HEK293T (cell line): ENCODE measurements at regions not wholly inside any gene's neighbourhood (a gene's known extent, or its start where the extent isn't known, plus 50 kb on each side); places are given as distances from the start of the nearest gene placed in this dataset.

Experiments
- CTCF ChIA-PET: fragments of 350-600 bp; formaldehyde crosslinking; extraction: SDS; loops from one replicate; lab custom pipeline; 2021; ENCODE audit warnings: antibody characterized with exemption, inconsistent platforms; lab: Yijun Ruan, JAX
- POLR2A ChIA-PET: fragments of 350-600 bp; formaldehyde crosslinking; extraction: SDS; loops from one replicate; lab custom pipeline; 2020; ENCODE audit warnings: antibody characterized with exemption, inconsistent platforms; lab: Yijun Ruan, JAX
- DNase-seq: peaks from one replicate; pipeline ENCODE4 v3.0.0; 2012; ENCODE audit warnings: mixed read lengths; ENCODE audit errors: extremely low spot score
- ARNT ChIP-seq: fragments of 450-650 bp; IDR thresholded peaks from 2 replicates; pipeline ENCODE4 v1.6.1; 2017; ENCODE audit warnings: mild to moderate bottlenecking
- BHLHE40 ChIP-seq: fragments of 450-650 bp; IDR thresholded peaks from 2 replicates; pipeline ENCODE4 v1.6.1; 2016; ENCODE audit warnings: mild to moderate bottlenecking, moderate library complexity, borderline replicate concordance
- CTBP1 ChIP-seq: fragments of 450-650 bp; IDR thresholded peaks from 2 replicates; pipeline ENCODE4 v1.6.1; 2016; ENCODE audit warnings: borderline replicate concordance
- ELF4 ChIP-seq: fragments of 450-650 bp; IDR thresholded peaks from 2 replicates; pipeline ENCODE4 v1.6.1; 2017; ENCODE audit warnings: antibody characterized with exemption
- FOXA1 ChIP-seq: fragments of 450-650 bp; IDR thresholded peaks from 2 replicates; pipeline ENCODE4 v1.6.1; 2016; ENCODE audit warnings: mild to moderate bottlenecking
- FOXK2 ChIP-seq: fragments of 450-650 bp; IDR thresholded peaks from 2 replicates; pipeline ENCODE4 v1.6.1; 2016; ENCODE audit warnings: mild to moderate bottlenecking
- FOXM1 ChIP-seq: fragments of 450-650 bp; IDR thresholded peaks from 2 replicates; pipeline ENCODE4 v1.6.1; 2017; ENCODE audit warnings: mild to moderate bottlenecking, borderline replicate concordance
- HDGF ChIP-seq: fragments of 450-650 bp; IDR thresholded peaks from 2 replicates; pipeline ENCODE4 v1.6.1; 2017; ENCODE audit warnings: antibody characterized with exemption, borderline replicate concordance
- L3MBTL2 ChIP-seq: fragments of 450-650 bp; conservative IDR thresholded peaks from 2 replicates; pipeline ENCODE4 v1.6.1; 2016; ENCODE audit warnings: mild to moderate bottlenecking
- LEF1 ChIP-seq: fragments of 450-650 bp; IDR thresholded peaks from 2 replicates; pipeline ENCODE4 v1.6.1; 2017; ENCODE audit warnings: mild to moderate bottlenecking, borderline replicate concordance
- NFRKB ChIP-seq: fragments of 450-650 bp; IDR thresholded peaks from 2 replicates; pipeline ENCODE4 v1.6.1; 2016; ENCODE audit warnings: mild to moderate bottlenecking, moderate library complexity
- PKNOX1 ChIP-seq: fragments of 450-650 bp; IDR thresholded peaks from 2 replicates; pipeline ENCODE4 v1.6.1; 2016
- SP1 ChIP-seq: fragments of 450-650 bp; IDR thresholded peaks from 2 replicates; pipeline ENCODE4 v1.6.1; 2017
- SUZ12 ChIP-seq: fragments of 450-650 bp; IDR thresholded peaks from 2 replicates; pipeline ENCODE4 v1.6.1; 2016; ENCODE audit warnings: mild to moderate bottlenecking
- TARDBP ChIP-seq: fragments of 450-650 bp; IDR thresholded peaks from 2 replicates; pipeline ENCODE4 v1.6.1; 2016
- ZNF384 ChIP-seq: fragments of 450-650 bp; IDR thresholded peaks from 2 replicates; pipeline ENCODE4 v1.6.1; 2016

GRCh38 chr16:72406390-72406789 lies 234.4 kb upstream of the PMFBP1 start:
- POLR2A ChIA-PET, result no interaction called here
- CTCF ChIA-PET, result no interaction called here
- TF ChIP-seq PKNOX1, result no peak
- TF ChIP-seq L3MBTL2, result no peak
- no peak for TF ChIP-seq ZNF384
- TF ChIP-seq LEF1, result no peak
- no peak for TF ChIP-seq FOXK2
- no peak for TF ChIP-seq HDGF
- TF ChIP-seq FOXM1, result no peak
- TF ChIP-seq NFRKB, result no peak
- no peak for TF ChIP-seq BHLHE40
- DNase-seq, result no peak

GRCh38 chr16:72404299-72404698 lies 232.3 kb upstream of the PMFBP1 start:
- TF ChIP-seq FOXA1 (no peak), NFRKB (no peak), ARNT (no peak), ELF4 (no peak), ZNF384 (no peak), TARDBP (no peak), L3MBTL2 (no peak), PKNOX1 (no peak), BHLHE40 (no peak)
- ChIA-PET POLR2A (no interaction called here), CTCF (no interaction called here)
- DNase-seq, result no peak

GRCh38 chr16:72401084-72401361 lies 229.1 kb upstream of the PMFBP1 start:
- ChIA-PET POLR2A (no interaction called here), CTCF (interaction anchor here (0.6 to 1.5 kb wide), 2 partner anchors 54 to 66 kb away, joined by 3 to 6 read pairs; no protein-coding TSS in a partner anchor)
- TF ChIP-seq SP1 (no peak), TARDBP (no peak), BHLHE40 (no peak), NFRKB (no peak), ARNT (no peak), CTBP1 (no peak), FOXK2 (no peak), SUZ12 (no peak), HDGF (no peak)
- no peak for DNase-seq

- TF ChIP-seq FOXK2 (no peak), FOXM1 (no peak), ARNT (no peak), ELF4 (no peak), ZNF384 (no peak), CTBP1 (no peak), PKNOX1 (no peak), SP1 (no peak), FOXA1 (no peak), NFRKB (no peak), LEF1 (no peak), L3MBTL2 (no peak)
- POLR2A ChIA-PET, result no interaction called here
- DNase-seq, result peak; percentile 58
- CTCF ChIA-PET, result interaction anchor here (0.6 to 1.5 kb wide), 4 partner anchors 9 to 1992 kb away, joined by 3 to 6 read pairs (median 4); no protein-coding TSS in a partner anchor
Observed at GRCh38 chr16:72400257-72401083, 228.5 kb upstream of the PMFBP1 start.

- TF ChIP-seq ARNT (no peak), BHLHE40 (no peak), NFRKB (no peak), LEF1 (no peak), FOXA1 (no peak), ELF4 (no peak), FOXK2 (no peak), FOXM1 (no peak), HDGF (no peak), SUZ12 (no peak), CTBP1 (no peak), L3MBTL2 (no peak), TARDBP (no peak), SP1 (no peak), PKNOX1 (no peak), ZNF384 (no peak)
- CTCF ChIA-PET, result interaction anchor here (0.6 to 1.5 kb wide), 4 partner anchors 10 to 1993 kb away, joined by 3 to 6 read pairs (median 4); no protein-coding TSS in a partner anchor
- no peak for DNase-seq
- POLR2A ChIA-PET, result no interaction called here
Observed at GRCh38 chr16:72399811-72400210, 227.9 kb upstream of the PMFBP1 start.

- ChIA-PET POLR2A (no interaction called here), CTCF (no interaction called here)
- no peak for DNase-seq
- TF ChIP-seq ARNT (no peak), FOXM1 (no peak), LEF1 (no peak), CTBP1 (no peak), PKNOX1 (no peak), L3MBTL2 (no peak), ELF4 (no peak), FOXA1 (no peak), HDGF (no peak), SP1 (no peak), NFRKB (no peak), ZNF384 (no peak), SUZ12 (no peak), BHLHE40 (no peak), TARDBP (no peak), FOXK2 (no peak)
Observed at GRCh38 chr16:72397876-72398275, 225.9 kb upstream of the PMFBP1 start.
